HG03108 (cell line): ENCODE measurements at regions not wholly inside any gene's neighbourhood (a gene's known extent, or its start where the extent isn't known, plus 50 kb on each side); places are given as distances from the start of the nearest gene placed in this dataset.

Experiments
- ATAC-seq: cut with Tn5 transposase; IDR thresholded peaks from one replicate; pipeline ENCODE4 v1.9.1; 2021; ENCODE audit warnings: moderate library complexity; ENCODE audit not compliant: unreplicated experiment

DNA sequence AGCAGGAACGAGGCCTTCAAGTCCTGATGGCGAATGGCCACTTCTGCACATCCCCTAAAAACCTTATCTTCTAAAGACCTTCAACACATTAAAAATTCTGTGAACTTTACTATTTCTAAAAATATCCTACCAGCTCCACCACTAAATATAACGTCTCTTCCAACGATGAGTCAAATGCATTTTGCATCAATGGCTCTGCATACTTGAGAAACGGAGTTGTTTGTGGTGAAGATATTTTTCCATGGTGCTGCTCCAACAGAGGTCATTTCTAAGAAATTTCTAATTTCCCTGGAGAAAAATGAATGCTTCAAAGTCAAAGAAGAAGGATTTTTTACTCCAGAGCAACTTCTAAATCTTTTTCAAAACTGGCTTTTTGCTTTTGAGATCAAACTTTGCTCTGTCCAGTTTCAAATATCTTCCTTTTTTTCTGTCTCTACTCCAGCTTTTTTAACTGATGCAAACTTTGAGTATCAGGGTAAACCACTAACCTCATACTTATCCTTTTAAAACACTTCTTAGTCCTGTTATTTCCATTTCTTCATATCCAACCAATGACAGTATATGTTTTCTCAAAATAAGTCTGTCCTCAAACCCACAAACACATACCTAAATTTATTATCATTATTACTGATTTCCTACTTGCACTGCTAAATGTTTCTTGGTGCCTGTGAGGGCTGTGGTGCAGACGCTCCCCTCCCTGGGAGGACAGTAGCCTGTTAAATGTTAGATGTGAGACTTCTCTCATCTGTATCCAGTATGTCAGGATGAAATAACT, 258.1 kb downstream of the KLF6 start:
- ATAC-seq, result no peak

DNA sequence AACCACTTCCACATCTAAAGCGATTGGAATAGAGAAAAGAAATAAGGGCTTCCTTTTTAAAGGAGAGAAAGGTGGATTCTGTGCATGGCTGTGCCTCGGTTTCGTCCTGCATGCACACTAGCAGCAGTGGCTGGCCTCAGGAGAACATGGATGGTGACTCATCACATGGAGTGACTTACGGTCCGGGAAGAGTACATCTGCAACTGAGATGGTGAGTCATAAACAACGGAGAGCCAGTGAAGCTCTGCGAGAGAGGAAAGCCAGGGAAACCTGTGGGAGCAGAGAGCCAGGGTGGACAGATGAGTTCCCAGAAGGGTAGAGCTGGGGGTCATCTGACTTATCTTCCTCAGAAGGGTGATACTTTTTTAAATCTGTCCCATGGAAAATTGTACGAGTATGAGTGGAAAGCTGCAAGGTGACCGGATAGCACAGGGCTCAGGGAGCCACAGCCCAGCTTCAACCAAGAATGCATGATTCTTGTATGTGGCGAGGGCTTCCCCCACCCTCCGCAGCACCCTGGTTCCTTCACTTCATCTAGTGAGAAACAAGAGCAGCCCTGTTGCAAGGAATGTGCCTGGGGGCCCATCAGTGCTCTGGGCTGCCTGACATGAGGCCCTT, 259.1 kb downstream of the KLF6 start:
- ATAC-seq, result no peak

DNA sequence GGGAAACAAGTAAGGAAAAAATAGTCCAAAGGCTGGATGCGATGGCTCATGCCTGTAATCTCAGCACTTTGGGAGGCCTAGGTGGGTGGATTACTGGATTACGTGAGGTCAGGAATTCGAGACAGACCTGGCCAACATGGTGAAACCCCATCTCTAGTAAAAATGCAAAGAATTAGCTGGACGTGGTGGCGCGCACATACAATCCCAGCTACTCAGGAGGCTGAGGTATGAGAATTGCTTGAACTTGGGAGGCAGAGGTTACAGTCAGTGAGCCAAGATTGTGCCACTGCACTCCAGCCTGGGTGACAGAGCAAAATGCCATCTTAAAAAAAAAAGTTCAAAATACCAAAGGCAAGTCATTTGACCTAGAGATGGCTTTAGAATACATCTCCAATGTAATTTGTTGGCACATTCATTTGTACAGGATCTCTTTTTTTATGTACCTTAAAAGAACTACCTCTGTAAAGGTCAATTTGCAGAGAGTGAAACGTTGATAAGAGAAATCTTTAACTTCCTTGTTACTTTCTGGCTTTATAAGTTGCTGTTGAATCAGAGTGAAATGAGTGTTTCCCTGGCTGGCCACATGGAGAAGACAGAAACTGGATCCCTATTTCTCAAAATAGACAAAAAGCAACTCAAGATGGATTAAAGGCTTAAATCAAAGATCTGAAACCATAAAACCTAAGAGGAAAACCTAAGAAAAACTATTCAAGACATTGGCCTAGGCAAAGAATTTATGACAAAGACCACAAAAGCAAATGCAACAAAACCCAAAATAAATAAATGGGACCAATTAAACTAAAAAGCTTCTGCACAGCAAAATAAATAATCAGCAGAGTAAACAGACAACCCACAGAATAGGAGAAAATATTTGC, 260.7 kb downstream of the KLF6 start:
- ATAC-seq, result no peak

DNA sequence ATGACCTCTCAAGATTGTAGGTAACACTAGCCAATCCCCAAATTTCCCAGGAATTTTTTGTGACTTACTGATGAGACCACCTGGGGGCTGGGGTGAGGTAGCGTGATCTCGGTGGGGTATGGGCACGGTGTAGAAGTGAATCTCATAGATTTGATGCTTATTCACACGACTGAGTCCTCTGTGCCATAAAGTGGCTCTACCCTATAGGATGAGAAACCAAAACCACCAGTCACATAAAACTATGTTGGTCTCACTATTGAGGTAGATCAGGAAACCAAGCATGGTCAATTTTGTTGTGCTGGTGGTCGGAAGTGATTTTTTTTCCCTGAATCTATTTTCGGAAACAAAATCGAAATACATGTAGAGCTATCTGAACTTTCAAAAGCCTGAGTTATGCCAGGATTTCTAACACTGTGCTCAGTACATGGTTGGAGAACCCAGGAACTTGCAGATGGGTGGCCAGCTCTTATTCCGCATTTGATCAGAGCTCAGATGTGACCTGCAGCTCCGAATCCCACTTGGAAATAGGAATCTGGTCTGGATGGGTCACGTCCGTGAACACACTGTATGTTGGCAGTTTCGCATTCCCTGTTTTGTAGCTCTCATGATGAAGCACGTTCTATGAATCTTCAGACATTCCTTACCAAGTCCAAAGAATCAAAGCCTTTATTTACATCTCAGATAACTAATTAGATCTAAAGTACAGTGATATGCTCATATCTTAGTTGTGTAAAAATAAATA, 261.5 kb downstream of the KLF6 start:
- ATAC-seq, result no peak

DNA sequence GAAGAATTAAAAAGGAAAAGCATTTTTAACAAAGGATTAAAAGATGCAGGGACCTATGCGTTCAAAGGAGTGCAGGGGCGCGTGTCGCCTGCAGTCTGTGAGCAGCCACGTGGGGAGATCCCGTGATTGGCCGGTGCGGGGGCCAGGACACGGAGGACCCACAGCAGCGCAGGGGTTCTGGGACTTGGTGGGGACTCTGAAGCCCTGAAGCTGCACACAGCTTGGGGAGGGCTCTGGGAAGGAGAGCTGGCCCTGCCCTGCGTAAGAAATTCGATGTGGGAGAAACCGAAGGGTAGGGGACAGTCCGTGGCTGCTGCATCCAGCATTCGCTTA, 268.1 kb downstream of the KLF6 start:
- no peak for ATAC-seq

DNA sequence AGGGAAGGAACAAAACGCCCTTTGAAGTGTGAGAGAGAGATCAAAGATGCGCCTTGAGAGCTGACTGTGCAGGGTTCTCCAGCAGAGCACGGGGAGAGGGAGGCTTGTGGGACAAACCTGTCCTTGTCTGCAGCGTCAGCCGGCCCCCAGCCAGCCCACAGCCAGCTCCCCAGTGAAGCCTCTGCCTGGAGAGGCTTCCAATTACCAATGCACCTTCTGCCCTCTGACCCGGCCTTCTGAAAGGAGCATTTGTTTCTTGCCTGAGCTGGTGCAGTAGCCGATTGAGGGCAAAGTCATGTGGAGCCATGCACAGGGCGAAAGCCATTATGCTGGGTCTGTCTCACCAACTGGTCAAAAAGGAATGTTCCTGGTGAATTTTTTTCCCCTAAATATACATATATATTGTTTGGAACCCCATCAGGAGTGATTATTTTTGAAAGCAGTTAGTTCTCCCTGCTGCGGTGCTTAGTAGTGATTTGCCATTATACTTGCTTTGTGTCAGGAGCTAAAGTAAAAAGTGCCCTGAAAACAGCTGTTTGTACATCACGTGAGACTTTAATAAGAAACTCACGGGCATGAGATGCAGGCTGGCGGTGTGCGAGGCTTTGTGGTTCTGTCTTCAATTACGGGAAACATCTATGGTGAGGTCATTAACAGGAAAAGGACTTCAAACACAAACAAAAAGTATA, 268.6 kb downstream of the KLF6 start:
- ATAC-seq, result no peak

DNA sequence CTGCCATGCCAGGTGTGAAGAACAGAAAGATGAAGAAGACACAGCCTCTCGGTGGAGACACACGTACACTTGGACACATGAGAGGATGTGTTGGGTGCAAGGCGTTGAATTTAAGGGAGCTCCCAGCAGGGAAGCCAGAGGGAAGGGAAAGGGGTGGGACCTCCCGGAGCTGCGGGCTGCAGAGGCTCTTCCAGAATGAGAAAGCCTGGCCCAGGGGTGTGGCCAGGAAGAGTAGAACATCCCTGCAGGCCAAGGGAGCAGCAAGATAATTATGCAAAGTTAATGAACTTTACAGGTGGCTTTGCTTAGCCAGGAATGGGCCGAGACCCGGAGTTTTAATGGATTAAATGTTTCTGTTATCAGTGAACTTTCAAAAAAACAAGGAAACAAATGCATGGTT, 270.3 kb downstream of the KLF6 start:
- no peak for ATAC-seq

DNA sequence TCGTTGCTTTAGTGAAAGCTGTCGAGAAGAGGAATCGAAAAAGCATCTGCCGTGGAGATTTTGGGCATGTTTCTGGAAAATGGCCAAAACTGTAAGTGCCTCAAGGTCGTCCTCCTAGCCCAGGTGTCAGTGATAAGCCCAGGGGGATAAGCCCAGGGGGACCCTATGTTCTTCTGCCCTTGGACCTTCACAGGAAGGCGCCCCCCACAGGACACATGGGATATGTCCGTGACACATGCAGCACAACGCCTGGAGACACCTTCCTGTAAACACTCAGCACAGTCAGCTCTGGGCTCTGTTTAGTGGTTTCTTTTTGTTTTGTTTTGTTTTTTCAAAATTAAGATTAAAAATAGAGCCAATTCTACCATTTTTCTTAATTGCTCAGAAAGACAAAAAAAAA, 272.7 kb downstream of the KLF6 start:
- ATAC-seq, result no peak

DNA sequence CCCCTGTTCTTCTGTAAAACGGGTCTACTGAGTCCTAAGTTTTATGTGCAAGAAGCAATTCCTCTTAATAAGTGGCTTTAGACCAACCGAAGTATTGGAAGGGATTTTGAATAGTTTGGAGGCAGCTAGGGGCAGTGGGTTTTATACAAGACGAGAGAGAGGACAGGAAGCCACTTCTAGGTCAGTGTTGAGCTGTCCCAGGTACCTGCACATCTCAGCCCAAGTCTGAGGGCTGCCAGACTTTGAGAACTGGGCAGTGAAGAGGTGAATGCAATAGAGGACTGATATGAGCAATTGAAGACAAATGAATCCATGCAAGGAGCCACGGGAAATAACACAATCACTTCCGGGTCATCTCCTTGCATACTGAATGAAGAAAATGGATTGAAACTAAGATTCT, 273.5 kb downstream of the KLF6 start:
- no peak for ATAC-seq

DNA sequence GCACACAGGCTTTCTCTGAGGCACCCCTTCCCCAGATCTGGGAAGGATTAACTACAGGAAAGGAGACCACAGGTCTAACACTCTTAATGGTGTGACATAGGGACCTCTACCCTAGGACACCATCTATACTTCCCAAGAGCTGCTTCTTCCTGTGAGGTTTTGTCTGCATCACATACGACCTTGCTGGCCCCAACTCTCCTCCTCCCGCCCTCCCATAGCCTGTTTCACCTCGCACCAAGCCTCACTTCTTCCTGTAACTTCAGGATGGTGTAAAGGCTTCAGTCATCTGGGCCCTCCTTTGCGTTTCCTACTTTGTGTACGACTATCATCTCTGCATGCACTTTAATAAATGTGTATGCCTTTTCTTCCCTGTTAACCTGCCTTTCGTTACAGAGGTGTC, 274.3 kb downstream of the KLF6 start:
- no peak for ATAC-seq

DNA sequence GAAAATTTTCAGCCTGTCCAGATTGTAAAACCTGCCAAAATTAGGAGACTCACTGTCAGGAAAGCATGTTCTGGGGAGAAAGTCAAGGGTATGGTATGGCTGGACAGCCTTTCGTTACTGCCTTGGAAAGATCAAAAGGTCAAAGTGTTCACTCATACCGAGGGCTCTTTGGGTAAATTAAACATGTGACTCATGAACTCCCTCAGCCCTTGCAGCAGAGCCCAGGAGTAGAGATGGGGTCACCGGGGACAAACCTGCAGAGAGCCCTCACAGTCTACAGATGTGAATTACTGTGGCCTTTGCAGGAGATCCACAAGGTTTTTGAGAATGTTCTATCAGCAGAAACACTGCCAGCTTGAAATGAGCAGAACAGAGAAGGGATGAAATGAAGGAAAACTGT, 275.7 kb downstream of the KLF6 start:
- no peak for ATAC-seq

DNA sequence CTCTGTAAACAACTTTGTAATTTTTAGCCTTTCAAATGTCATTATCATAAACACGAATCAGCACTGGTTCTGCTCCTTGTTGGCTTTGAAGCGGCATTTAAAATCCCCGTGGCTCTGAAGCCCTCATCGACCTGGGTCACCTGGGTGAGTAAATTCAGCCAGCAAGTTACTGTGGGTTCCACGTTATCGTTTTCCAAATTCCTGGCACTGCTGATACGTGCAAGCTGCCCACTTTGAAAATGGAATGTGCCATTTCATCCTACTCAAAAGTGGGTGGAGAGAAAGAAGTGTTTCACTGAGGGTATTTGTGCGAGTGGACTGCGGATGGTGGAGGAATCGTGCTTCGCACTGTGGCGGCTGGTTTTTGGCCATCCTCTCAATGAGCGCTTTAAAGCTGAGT, 281.7 kb downstream of the KLF6 start:
- ATAC-seq, result no peak

DNA sequence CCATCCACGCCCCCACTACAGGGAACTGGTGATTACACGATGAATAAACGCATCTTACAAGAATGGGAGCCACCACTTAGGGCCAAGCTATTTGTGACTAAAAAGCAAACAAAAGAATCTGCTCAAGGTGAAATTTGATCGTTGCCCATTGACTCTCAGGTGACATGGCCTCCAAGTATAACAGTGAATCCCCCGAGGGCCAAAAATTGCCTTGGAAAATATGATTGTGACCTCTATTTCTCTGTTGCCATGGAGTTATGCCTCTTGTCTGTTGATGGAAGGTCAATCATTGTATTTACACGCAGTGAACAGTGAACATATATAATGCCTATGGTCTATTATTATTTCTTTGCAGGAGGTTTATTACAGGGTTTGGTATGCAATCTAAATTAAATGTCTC, 282.3 kb downstream of the KLF6 start:
- no peak for ATAC-seq

DNA sequence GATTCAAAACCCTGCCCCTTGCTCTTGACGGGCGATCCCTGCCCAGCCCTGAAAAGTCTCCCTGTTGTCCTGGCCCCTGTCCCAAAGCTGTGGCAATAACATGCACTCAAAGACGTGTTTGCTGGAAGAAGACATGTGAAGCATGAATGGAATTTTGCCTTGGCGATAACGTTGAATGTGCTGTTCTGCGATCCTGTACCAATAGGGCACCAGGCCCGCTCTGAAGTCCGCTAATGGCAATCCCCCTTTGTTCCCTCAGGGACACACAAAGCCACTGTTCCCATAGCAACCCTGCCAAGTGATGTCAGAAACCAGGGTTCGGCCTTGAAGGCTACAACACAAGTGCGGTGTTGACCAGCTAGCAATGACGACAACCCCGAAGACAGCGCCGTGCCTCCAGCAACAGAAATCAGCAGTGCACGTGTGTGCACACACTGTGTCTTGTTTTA, 284.6 kb downstream of the KLF6 start:
- ATAC-seq, result no peak

DNA sequence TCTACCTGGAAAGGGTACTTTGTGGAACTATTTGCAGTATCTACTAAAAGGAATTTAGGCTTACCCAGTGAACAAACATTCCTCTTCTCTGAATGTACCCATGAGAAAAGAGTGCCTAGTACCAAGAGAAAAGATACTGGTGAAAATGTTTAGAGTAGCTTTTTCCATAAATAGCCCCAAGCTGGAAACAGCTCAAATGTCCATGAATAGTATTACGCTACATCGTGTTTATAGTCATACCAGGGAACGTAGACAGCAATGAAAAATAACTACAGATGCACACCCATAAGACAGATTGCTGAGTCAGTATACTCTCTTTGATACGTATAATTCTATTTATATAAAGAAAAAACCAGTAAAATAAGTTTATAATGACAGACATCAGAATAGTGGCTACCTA, 285.9 kb downstream of the KLF6 start:
- ATAC-seq, result no peak

DNA sequence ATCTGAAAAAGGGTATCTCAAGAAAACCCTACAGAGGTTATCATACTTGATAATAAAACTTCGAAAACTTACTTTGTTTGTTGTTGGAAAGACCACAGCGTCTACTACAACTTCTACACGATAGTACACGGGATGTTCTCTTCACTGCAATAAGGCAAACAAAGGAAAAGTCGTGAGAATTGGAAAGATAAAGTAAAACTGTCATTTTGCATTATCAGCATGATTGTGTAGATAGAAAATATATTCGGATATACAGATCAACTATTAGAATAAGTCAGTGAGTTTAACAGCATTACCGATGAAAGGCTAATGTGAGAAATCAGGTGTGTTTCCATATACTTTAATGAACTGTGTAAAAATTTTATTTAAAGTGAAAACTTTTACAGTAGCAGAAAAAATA, 287.4 kb downstream of the KLF6 start:
- ATAC-seq, result no peak

DNA sequence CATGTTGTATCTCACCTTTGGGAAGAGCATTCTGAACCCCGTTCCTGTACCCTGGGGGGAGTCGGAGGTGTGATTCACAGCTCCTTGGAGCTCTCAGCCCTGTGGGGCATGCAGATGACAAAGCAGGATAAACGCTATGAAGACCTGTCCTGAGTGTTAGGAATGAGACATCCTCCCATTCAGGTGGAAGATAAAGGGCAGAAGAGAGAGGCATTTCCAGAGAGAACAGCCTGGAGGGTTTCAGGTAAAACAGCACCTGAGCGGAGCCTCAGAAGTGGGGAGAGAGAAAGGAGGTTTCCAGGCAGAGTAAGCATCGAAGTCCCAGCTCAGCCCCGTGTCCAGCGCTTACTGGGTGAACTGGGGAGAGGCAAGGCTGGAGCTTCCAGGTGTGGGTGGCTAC, 288.9 kb downstream of the KLF6 start:
- ATAC-seq, result no peak

DNA sequence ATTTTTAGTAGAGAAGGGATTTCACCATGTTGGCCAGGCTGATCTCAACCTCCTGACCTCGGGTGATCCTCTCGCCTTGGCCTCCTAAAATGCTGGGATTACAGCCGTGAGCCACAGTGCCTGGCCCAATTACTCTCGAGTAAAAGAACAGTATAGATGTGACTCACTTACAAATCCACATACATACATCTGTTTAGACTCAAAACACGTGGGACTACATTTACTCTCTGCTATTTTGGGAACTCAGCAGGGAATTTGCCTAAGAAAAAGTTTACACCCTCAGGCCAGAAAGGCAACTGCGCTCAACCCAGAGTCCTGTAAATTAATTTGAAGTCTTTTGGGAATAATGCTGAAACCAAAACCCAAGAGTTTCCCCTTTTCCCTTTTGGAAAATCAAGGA, 289.7 kb downstream of the KLF6 start:
- ATAC-seq, result no peak

DNA sequence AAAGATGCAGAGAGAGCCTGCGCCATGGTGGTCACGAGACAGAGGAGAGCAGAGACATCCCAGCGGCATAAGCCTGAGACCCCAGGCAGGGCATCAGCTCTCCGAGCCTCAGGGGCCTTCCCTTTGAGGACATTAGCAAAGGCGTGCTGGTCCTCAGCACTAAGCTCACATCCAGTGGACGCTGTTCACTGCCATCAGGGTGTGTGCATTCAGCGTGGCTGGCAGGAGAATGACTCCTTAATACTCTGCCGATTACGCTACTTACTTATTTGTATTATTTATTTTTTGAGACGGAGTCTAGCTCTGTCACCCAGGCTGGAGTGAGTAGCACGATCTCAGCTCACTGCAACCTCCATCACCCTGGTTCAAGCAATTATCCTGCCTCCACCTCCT, 290.2 kb downstream of the KLF6 start:
- ATAC-seq, result no peak

DNA sequence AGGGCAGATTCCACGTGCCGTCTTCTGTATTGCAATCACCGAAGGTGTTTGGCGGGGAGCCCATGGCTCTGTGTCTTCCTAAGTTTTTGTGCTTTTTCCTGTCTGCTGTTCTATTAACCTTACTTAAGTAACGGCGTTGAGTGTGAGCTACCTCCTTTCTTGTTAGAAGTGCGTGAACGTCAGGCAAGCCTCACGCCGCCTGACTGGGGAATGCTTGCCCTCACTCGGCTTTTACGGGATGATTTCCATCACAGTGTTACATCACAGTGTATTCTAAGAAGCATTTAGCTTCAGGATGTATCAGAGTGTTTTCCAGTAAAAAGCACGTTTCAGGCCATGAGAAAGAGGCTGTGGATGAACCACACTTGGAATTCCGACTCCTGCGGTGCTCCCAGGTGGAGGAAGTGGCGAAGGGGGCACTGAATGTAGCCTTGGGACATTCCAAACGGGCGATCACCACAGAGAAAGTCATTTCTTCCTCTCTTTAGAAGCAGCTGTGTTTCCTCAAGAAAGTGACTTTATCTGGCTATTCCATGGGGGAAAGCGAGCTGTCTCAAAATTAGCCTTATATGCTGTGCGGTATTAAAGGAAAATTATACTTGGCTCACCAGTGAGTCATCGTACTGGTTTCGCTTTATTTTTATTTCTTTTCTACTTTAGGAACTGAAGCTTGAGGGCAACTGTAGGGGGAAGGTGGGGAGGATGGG, 290.7 kb downstream of the KLF6 start:
- ATAC-seq, result no peak
